ENCODE measurements at regions not wholly inside any gene's neighbourhood (a gene's known extent, or its start where the extent isn't known, plus 50 kb on each side); places are given as distances from the start of the nearest gene placed in this dataset.

DNA sequence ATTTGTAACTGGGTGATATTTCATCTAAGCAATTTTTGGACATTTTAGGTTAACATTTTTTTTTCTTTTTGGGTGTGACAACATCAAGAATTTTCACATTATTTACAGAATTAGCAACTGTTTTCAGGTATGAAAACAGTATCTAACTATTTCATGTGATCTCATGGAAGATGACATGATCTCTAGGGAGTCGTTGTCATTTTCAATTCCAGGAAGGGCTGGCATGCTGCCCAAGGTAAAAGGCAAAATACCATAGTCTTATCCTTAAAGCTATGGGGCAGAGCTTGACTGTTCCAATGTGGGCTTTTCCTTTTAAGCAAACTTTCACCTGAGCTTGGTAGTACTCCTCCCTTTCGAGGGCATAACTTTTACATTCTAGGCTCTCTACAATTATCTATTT lies 443.7 kb downstream of the DSEL start:
- no peak for DNase-seq (ENCODE audit: low read depth in 2 of 3, low spot score in 2 of 3)

DNA sequence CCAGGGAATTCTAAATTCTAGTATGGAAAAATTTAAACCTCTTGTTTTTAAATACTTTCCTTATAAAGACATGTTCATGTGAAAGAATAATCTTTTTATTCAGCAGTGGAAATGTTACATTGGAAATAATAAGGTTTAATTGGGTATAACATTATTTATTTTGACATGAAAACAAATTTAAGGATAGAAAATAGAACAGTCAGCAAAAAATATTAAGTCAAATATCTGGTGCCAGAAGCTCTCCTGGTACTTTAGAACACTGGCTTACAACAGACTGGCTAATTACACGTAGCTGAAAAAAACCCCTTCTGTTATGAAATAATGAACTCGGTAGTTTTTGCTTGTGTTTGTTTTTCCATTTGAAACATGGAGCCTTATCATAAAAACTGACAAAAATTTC lies 447.9 kb downstream of the DSEL start:
- no peak for DNase-seq (ENCODE audit: low read depth in 2 of 3, low spot score in 2 of 3)

GRCh38 chr18:67047334-67047733 lies 443.4 kb upstream of the CDH19 start:
- no peak for DNase-seq (ENCODE audit: low read depth in 2 of 3, low spot score in 2 of 3)

- no peak for DNase-seq (ENCODE audit: low read depth in 2 of 3, low spot score in 2 of 3)
Observed at GRCh38 chr18:67043276-67043675, 439.4 kb upstream of the CDH19 start.

DNA sequence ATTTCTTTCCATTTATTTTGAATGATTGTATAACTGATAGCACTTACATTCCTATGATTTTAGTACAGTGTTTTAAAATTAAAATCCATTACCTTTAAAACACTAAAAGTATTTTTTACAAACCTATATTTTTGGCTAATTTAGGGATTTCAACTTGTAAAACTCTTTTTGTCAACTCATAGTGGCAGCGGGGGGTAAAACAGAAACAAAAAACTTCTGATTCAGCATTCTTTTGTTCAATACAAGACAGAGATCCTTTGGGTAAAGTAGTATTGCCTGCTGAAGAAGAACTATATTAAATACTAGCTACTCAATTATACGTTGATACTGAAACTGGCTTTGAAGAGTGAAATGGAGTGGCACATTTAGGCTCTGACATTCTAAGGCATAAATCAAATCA lies 437.4 kb upstream of the CDH19 start:
- DNase-seq (ENCODE audit: low read depth in 2 of 3, low spot score in 2 of 3) = no peak

DNA sequence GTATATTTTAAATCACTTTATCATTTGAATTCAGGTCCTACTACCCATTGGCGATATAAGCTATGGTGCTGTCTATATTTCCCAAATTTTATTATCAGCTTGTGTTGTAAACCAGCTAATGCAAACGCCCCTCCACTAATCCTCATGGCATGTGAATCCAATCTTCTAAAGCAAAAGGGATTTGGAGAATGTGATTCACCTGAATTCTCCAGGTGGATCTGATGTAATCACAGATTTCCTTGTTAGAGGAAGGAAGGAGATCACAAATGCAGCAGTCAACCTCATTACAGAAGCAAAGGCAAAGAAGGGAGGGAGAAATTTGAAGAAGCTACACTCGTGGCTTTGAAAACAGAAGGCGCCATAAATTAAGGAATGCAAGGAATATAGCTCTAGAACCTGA lies 431.1 kb upstream of the CDH19 start:
- no peak for DNase-seq (ENCODE audit: low read depth in 2 of 3, low spot score in 2 of 3)

GRCh38 chr18:67023059-67023458 lies 419.2 kb upstream of the CDH19 start:
- DNase-seq (ENCODE audit: low read depth in 2 of 3, low spot score in 2 of 3) = no peak

GRCh38 chr18:67010919-67011318 lies 407.0 kb upstream of the CDH19 start:
- DNase-seq (ENCODE audit: low read depth in 2 of 3, low spot score in 2 of 3) = no peak

- no peak for DNase-seq (ENCODE audit: low read depth in 2 of 3, low spot score in 2 of 3)
Observed at GRCh38 chr18:67007999-67008398, 404.1 kb upstream of the CDH19 start.

GRCh38 chr18:67007085-67007484 lies 403.2 kb upstream of the CDH19 start:
- DNase-seq (ENCODE audit: low read depth in 2 of 3, low spot score in 2 of 3) = no peak

DNA sequence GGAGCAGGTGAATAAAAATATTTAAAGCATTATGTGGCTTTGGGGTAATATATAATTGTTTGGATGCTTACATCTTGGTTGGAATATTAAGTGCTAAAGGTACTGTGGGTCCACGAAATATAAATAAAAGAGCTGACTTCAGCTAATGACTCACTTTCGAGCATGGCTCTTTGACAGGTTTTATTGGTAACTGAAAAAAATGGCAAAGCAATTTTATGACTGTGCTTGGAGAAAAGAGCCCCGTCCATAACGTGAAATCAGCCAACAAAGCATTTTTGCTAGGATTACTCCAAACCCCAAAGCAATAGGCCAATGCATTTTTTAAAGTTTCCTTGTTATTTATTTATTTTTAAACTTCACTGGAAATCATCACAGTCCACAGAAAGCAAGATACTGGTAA lies 397.2 kb upstream of the CDH19 start:
- no peak for DNase-seq (ENCODE audit: low read depth in 2 of 3, low spot score in 2 of 3)

GRCh38 chr18:66999003-66999402 lies 395.1 kb upstream of the CDH19 start:
- DNase-seq (ENCODE audit: low read depth in 2 of 3, low spot score in 2 of 3) = no peak

DNA sequence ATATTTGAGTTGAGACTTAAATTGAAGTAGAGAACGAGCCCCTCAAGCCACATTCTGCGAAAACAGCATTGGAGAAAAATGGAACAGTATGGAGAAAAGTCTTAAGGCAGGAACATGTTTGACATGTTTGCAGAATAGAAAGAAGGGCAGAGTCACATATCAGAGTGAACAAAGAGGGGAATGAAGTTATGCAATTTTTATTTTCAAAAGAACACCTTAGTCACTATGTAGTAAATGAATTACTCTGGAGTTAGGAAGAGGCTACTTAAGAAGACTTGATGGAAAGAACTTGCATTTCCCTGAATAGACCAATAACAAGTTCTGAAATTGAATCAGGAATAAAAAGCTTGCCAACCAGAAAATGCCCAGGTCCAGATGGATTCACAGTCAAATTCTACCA lies 391.4 kb upstream of the CDH19 start:
- DNase-seq (ENCODE audit: low read depth in 2 of 3, low spot score in 2 of 3) = no peak

DNA sequence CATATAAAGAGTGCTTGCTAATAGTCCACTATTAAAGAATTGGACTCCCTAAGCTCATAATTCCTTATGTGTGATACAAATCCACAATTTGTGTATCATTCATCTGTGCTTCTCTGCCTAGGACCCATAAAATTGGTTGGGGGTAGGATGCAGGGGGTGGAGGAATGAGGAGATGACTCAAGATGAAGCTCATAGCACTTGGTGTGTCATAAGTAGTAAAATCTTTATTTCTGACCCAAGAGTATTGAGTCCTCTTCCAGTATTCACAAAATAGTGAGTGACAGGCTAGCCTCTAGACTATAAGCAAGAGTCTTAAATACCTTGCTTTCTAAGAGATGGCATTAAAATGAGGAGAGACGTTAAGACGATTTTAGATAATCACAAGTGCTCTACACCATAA lies 390.9 kb upstream of the CDH19 start:
- no peak for DNase-seq (ENCODE audit: low read depth in 2 of 3, low spot score in 2 of 3)

DNA sequence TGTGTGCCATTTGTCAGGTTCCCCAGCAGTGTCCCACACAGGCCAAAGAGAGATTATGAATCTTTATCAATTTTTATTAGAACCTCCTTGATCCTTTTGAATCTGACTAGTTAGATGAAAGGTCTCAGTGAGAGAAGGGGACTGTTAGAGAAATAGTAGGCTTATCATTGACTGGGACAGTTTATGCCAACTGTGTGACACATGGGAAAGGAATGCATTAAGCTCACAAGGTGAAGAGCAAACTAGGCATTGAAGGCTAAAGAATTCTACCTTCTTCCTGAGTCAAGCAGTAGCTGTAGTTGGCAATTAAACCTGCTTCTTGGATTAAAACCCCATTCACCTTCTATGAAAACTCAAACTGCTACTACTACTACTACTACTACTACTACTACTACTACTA lies 389.6 kb upstream of the CDH19 start:
- no peak for DNase-seq (ENCODE audit: low read depth in 2 of 3, low spot score in 2 of 3)

DNA sequence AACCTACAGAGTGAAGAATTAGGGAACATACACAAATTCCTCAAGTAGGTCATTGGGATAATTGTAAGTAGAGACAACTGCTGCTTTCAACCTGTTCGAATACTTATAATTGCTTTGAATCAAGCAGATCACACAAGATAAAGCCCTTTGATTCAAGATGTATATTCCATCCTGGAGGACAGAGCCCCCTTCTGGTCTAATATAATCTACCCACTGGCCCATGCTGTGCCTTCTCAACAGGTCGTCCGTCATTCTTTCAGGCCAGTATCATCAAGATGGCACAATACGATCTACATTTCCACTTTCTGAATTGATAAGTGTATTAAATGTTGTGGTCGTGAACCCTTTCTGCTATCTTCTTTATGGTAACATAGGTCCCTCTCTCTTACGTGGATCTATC lies 387.0 kb upstream of the CDH19 start:
- no peak for DNase-seq (ENCODE audit: low read depth in 2 of 3, low spot score in 2 of 3)

GRCh38 chr18:66979009-66979408 lies 375.1 kb upstream of the CDH19 start:
- DNase-seq (ENCODE audit: low read depth in 2 of 3, low spot score in 2 of 3) = no peak

GRCh38 chr18:66972681-66973080 lies 368.8 kb upstream of the CDH19 start:
- DNase-seq (ENCODE audit: low read depth in 2 of 3, low spot score in 2 of 3) = no peak

DNA sequence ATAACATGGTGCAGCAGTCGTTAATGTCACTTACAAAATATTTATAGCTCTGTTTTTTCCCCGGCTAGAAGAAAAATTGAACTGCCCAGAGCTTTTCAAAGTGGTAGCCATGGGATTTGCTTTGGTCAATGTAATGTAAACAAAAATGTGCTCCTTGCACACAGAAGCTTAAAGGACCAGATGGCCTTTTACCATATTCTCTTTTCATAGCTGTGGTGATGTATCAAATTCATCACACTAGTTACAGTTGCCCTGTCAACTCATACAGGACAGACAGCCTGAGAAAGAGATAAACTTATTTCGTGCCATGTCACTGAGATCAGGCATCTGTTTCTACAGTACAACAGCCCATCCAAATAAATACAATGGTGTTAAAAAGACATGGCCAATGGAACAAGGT lies 368.1 kb upstream of the CDH19 start:
- no peak for DNase-seq (ENCODE audit: low read depth in 2 of 3, low spot score in 2 of 3)

DNA sequence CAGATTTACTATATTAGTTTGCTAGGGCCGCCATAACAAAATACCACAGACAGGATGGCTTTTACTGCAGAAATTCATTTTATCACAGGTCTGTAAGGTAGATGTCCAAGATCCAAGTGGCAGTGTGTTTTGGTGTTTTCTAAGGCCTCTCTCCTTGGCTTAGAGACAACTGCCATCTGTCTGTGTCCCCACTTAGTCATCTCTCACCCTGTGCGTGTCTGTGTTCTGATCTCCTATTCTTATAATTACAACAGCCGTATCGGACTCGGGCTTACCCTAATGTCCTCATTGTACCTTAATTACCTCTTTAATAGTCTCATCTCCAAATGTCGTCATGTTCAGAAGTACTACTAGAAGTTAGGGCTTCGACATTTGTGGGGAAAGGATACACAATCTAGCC lies 362.3 kb upstream of the CDH19 start:
- DNase-seq (ENCODE audit: low read depth in 2 of 3, low spot score in 2 of 3) = no peak

GRCh38 chr18:66958309-66958708 lies 354.4 kb upstream of the CDH19 start:
- DNase-seq (ENCODE audit: low read depth in 2 of 3, low spot score in 2 of 3) = no peak

DNA sequence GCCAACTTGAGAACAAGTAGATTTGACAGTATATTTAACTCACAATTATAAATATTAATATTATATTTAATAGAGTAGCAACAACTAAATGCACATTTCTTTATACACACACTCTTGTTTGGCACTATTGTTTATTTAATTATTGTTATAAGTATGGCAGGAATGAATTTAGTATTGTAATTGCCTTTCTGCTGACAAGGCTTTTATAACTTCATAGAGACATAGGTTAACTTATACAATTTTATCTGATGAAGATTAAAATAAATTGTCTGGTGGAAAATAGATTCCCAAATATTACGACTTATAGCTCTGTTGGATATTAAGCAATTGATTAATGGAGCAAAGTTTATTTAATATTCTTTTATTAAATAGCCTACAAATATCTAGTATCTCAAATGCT lies 347.9 kb upstream of the CDH19 start:
- DNase-seq (ENCODE audit: low read depth in 2 of 3, low spot score in 2 of 3) = no peak

DNA sequence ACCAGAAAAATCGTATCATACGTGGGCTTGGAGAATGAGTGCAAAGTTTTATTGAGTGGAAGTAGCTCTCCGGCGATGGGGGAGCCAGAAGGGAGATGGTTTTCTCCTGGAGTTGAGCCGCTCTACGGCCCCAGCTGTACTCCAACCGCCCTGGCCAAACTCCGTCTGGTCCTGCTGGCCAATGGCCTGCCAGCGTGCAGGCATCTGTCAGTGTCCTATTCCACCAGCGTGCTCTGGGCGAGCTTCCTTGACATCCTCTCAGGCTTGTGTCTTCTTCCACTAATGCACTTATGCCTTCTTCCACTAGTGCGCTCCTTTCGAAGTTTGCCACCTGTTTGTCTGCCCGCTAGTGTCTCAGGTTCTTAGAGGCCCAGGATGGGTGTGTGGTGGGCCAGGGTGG lies 345.5 kb upstream of the CDH19 start:
- no peak for DNase-seq (ENCODE audit: low read depth in 2 of 3, low spot score in 2 of 3)

DNA sequence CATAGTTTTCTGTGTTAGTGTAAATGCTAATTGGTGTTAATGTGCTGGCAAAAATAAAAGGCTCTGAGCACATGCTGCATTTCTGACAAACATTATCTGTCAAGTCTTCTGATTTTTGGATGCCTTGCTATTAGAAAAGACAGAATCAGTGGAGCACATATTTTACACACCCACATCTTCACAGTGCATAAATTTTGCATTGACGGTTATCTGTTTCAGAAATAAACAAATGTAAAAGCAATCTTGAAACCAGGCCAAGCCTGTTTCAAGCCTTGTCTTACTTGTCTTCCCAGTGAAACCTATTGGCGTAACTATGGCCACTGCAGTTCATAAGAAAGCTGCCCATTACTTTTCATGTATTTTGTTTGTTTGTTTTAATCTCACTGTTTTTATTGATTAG lies 333.7 kb upstream of the CDH19 start:
- DNase-seq (ENCODE audit: low read depth in 2 of 3, low spot score in 2 of 3) = no peak
